NCI-H1092 treated with DMSO at 0.1 percent for 48 hours (cell line): ENCODE measurements at regions not wholly inside any gene's neighbourhood (a gene's known extent, or its start where the extent isn't known, plus 50 kb on each side); places are given as distances from the start of the nearest gene placed in this dataset.
"Not testable (repeated sequence)": the region's sequence is repeated elsewhere in the genome, so short reads cannot be mapped to it uniquely, and the experiment has no call there.

ENCODE experiments used
- DNase-seq: peaks from one replicate; lab custom pipeline; 2025; lab: John Stamatoyannopoulos, UW

DNA sequence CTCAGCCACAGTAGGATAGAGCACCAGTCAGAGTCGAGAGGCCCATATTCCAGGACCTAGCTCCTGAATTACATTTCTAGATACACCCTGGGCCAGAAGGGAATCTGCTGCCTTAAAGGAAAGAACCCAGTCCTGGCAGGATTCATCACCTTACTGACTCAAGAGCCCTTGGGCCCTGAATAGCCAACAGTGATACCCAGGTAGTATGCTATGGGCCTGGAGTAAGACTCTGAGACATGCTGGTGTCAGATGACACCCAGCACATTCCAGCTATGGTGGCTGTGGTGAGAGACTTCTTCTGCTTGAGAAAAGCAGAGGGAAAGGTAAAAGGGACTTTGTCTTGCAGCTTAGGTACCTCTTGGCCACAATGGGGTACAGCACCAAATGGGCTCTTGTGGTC lies 192.5 kb downstream of the MSX2 start:
- not testable (repeated sequence) for DNase-seq

DNA sequence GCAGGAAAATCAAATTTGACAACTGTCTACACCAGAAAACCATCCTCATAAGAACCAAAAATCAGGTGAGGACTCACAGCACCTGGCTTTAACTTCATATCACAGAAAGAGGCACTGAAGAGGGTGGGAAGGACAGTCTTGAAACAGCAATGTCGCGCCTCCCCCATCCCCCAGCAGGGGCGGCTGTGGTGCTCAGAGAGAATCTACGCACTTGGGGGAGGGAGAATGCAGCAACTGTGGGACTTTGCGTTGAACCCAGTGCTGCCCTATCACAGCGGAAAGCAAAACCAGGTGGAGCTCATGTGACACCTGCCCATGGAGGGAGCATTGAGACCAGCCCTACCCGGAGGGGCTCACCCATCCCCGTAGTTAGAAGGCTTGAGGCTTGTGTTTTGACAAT lies 191.8 kb downstream of the MSX2 start:
- DNase-seq = no peak

DNA sequence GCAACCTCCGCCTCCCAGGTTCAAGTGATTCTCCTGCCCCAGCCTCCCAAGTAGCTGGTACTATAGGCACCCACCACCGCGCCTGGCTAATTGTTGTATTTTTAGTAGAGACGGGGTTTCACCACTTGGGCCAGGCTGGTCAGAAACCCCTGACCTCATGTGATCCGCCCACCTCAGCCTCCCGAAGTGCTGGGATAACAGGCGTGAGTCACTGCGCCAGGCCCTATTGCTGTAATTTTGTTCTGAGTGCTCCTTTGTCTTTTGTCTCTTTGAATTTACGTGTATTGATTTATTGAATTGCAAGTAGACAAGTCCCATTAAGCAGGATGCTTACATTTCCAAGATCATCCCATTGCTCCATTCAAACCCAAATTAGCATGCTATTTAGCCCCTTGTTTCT lies 186.7 kb downstream of the MSX2 start:
- no peak for DNase-seq

DNA sequence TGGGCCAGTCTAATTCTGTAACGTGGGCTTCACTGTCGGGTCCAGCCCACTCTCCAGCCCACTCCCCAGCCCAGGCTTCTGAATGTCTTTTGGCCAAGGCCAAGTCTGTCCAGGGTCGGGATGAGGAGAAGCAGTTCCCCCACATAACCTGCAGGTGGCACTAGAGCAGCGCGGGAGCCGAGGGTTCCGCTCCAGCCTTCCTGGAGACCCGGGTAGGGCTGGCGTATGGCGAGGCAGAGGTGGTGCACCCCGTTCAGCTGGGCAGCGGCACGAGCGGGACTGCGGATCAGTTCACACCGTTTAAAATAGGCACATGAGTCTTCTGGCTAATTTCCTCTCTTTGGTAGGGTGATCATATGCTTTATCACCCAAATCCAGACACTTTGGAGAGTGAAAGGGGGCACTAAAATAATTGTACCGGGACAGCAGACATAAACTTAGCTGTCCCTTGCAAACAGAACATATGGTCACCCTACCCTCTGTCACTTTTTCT lies 185.9 kb downstream of the MSX2 start:
- DNase-seq = peak; percentile 19

DNA sequence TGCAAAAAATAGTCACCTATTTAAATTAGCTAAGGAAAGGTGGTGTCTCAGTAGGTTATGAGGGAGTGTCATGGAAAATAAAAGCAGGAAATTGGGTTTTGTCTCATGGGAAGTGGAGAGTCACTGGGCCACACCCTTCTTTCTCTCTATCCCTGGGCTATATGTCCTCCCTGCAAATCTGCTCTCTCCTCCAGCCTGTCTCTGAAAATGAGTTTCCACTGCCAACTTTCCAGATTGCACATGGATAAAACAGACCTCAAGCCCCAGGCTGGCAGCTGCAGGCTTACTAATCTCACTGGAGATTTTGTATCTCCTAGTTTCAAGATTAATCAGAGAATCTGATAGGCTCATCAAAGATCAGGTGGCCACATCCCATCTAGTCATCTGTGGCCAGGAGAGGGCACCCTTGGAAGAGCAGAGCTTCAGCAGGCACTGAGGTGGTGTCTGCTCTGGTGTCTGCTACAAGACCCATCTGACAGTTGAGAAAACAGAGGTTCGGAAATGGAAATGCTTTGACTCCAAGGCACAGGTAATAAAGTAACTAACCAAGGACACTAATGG lies 178.9 kb downstream of the MSX2 start:
- DNase-seq = no peak

DNA sequence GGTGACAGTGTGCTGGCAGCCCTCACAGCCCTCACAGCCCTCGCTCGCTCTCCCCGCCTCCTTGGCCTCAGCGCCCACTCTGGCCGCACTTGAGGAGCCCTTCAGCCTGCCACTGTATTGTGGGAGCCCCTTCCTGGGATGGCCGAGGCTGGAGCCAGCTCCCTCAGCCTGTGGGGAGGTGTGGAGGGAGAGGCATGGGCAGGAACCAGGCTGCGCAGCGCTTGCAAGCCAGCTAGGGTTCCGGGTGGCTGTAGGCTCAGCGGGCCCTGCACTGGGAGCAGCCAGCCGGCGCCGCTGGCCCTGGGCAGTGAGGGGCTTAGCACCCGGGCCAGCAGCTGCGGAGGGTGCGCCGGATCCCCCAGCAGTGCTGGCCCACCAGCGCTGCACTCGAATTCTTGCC lies 177.0 kb downstream of the MSX2 start:
- no peak for DNase-seq

DNA sequence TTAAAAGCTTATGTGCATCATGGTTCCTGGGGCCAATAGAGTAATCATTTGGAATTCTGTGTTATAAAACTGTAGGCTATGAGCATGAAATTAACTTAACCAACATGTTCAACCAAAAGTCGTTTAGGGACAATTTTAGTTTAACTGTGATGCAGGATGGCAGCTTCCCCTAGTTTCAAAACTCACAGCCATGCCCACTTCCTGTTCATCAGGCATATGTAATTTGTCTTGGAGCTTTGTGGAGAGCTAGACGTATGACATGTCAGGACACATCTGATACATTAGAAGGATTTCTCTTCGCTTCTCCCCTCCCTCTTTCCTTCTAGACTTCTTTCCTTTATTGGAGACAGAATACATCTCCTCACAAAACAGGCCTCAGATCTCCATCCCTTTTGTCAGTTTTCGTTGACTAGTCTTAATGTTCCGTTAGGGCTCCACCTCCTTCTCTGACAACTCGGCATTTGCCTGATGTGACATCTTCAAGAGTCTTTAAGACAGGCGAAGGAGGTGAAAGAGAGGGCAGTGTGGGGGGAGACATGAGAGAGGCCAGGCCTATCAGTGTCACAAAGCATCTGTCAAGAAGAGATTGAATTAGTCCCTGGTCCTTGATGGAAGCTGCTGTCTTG lies 176.0 kb downstream of the MSX2 start:
- DNase-seq = no peak

DNA sequence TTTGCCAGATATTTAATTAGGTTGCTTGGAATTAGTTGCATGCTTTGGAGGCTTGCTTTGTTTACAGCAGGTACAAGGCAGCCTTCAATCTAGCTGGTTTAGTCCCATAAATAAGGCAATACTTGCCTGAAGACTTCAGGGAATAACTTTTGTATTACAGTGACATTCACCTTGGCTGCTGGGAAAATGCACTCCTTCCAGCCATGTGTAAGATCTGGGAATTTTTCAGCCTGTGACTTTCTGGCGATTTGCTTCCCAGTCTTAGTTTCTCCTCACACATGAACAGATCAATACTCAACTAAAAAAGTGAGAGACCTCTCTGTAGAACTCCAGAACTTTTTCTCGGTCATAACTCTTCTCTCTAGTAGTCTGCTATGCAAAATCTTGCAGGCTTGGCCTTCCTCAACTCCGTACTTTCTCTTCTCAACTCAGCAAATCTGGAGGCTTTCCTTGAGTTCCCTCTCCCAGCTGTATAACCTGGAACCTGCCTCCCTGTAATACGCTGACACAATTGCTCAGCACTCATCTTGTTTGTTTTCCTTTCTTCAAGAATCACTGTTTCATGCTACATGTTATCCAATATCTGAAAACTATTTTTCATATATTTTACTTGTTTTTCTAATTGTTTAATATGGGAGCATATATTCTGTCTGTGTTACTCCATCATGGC lies 173.0 kb downstream of the MSX2 start:
- no peak for DNase-seq

DNA sequence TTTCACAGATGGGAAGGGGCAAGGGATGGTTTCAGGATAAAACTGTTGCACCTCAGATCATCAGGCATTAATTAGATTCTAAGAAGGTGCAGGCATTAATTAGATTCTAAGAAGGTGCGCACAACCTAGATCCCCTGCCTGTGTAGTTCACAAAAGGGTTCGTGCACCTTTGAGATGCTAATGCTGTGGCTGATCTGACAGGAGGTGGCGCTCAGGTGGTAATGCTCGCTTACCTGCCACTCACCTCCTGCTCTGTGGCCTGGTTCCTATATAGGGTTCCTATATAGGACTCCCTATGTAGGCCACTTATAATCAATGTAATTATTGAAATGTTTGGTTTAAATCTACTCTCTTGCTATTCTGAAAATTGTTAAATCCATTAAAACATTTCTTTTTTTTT lies 171.0 kb downstream of the MSX2 start:
- no peak for DNase-seq

DNA sequence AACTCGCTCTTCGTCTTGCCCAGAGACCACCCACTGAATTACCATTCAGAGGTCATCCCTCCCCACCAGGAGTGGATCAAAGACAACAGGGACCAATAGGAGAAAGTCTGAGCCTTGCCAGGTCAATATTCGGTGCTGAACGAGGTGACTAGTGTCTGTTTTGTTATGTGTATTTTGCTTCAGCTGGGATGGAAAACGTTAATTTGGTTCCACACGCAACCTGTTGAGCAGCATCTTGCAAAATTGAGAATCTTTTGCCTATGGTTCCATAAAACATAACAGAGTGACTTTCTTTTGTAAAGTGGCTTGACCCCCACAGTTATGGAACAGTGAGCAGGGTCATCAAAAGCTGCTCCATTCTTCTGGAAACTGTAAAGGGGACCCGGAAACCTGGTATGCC lies 168.4 kb downstream of the MSX2 start:
- DNase-seq = no peak

DNA sequence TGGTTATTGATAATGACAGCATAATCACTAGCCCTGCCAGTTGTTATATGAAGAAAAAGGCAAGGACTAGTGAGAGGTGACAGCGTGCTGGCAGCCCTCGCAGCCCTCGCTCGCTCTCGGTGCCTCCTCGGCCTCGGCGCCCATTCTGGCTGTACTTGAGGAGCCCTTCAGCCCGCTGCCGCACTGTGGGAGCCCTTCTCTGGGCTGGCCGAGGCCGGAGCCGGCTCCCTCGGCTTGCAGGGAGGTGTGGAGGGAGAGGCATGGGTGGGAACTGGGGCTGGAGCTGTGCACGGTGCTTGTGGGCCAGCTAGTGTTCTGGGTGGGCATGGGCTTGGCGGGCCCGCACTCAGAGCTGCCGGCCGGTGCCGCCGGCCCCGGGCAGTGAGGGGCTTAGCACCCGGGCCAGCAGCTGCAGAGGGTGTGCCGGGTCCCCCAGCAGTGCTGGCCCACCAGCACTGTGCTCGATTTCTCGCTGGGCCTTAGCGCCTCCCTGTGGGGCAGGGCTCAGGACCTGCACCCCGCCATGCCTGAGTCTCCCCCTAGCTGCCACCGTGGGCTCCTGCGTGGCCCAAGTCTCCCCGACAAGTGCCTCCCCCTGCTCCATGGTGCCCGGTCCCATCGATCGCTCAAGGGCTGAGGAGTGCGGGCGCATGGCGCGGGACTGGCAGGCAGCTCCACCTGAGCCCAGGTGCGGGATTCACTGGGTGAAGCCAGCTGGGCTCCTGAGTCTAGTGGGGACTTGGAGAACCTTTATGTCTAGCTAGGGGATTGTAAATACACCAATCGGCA lies 156.2 kb downstream of the MSX2 start:
- not testable (repeated sequence) for DNase-seq

DNA sequence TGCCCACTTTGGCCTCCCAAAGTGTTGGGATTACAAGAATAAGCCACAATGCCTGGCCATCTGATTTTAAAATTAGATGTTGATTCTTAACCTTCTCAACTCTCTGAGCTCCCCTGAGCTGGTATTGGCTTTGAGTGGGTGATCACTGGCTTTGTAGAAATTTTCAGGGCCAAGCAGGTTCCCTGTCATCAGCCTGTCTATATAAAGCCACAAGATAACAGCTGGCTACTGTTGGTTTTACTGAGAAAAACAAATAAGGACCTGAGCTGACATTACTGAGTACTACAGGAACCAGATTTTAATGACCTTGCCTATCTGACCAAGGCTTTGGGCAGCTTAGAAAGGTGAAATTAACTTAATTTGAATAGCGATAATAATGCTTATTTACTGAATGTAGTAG lies 153.6 kb downstream of the MSX2 start:
- no peak for DNase-seq

DNA sequence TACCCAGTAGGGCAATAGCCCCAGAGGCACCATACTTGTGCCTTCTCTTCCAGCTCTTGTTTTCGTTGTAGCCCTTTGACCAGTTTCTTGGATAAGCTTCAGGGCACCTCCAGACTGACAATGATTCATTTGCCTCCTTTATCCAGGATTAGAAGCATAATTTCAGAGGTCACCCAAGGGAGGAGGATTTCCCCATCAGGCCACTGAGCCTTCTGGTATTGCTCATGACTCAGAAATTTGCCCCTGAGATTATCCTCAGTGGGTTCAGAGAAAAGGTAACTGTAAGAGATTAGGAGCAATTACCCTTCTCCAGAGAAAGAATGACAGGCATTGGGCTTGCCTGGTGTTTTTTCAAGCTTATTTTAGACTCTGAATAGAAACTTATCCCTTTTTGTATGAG lies 147.9 kb downstream of the MSX2 start:
- DNase-seq = no peak

DNA sequence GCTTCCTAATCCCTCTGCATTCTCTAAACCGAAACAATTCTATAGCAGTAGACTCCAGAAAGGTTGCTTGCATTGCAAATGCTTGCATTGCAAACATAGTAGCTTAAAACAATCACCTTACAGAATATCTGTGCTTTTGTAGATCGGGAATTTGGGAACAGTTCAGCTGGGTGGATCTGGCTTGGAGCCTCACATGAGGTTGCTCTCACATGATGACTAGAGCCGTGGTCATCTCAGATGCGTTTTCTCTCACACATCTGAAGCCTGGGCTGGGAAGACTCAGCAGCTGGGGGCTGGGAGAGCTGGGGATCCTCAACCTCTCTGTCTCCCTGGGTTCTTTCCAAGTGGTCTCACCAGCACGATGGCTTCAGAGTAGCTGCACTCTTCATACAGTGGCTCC lies 127.8 kb downstream of the MSX2 start:
- no peak for DNase-seq

DNA sequence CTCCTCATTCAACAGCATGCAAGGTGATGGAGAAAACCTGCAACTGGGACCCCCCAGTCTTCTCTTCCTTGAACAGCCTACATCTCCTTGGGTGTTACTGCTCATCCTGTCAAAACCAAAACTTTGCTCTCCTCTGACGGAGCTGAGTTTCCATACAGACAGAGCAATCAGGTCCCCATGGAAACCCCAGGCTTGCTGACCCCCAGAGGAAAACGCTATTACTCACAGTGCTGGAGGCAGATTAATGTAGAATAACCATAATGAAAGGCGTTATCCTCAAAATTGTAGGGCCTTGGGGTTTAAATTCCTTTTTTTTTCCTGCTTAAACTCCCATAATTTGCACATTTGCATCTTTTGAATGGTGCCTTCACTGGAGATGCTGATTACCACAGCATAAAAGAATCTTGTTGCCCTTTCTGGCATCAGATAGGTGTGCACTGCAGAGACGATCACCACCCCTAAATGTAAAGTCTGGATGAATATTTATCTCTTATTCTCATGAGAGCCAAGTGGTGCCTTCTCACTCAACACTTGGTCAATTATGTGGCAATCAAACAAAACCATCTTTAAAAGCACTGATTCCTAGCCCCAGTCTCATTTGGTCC lies 126.3 kb downstream of the MSX2 start:
- no peak for DNase-seq

DNA sequence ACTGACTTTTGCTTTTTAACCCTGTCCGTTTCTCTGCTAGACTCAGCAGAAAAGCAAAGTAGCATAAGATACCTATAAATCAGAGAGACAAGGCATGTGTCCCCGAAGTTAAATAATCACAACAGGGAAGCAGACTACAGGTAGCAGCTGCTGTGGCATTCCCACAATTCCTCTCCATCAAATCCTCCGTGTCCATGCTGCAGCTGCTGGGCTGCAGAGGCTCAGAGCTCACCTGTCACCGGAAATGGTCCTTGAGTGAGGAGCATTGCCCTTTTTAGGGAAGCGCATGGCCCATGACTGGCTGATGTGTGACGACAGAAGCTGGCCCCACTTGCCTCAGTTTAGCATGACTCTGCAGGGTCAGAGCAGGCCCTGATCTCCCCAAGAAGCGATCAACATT lies 125.0 kb downstream of the MSX2 start:
- DNase-seq = no peak

DNA sequence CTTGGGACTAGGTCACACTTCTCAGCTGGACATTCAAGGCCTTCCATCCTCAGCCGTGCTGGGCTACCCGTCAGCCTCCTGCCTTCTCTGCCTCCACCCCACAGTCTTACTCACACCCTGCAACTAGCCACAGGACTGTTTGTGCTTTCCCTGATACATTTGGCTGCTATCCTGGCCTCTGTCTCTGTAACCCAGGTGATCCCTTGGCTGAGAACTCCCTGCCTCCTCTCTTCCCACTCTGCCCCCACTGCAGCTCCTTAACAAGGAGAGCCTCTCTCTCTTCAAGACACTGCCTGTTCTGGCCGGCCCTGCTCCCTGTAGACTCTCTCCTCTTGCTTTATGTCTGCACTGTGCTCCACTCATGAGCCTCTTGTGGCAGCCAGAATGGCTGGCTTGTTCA lies 120.6 kb downstream of the MSX2 start:
- DNase-seq = no peak

DNA sequence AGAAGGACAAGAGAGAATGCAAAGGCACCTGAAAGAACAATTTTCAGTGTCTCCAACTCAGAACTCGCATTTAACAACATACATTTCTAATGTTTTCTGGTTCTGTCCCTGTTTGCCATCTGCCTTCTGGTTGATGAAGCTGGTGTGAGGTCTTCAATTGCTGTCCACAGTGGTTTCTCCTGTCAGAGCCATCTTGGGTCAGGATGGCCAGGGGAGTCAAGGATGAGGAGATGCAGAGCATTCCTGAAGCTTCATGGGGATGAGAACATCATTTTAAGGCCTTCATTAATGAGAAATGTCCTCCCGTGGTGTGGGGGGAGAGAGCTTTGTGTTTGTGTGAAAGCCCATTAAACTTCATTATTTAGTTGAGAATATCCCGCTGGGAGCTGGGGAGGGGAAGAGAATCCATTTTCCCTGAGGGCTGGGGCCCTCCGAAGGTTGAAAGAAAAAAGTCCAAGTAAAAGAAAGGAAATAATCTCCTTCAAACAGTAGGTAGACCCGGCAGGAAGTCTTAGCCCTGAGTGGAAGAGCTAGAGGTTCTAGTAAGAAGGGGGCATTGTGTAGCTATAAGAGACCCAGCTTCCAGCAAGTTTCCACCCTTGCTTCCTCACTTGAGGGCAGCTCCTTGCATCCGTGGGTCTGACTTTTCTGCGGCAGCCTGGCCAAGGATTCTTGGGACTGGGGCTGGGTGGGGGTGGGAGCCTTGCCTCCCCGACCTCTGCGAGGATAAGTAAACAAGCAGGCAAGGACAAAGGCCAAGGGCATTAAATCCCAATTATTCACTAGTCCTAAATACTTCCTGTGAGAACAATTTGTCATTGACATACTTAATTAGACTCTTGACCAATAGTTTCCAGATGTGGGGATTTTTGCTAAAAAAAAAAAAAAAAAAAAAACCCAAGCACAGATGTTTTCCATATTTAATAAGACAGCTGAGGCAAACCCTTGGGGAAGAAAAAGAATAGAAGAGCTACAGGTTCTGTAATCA lies 119.2 kb downstream of the MSX2 start:
- DNase-seq = no peak

DNA sequence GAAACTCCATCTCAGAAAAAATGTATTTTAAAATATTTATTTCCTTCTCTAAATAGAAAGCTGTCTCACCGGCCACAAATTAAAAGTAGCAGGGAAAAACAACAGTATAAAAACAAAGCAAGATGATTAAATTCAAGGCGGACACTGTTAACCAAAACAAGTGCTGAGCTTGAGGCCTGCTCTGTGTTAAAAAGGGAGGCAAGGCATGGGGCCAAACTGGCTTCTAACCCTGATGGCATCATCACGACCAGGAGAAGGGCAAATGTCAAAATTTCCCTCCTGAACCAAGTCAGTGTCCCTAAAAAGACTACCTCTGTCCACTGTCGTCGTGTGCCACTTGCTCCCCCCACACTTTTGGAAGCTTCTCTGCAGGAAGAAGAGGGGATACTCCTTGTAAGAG lies 116.1 kb downstream of the MSX2 start:
- no peak for DNase-seq

DNA sequence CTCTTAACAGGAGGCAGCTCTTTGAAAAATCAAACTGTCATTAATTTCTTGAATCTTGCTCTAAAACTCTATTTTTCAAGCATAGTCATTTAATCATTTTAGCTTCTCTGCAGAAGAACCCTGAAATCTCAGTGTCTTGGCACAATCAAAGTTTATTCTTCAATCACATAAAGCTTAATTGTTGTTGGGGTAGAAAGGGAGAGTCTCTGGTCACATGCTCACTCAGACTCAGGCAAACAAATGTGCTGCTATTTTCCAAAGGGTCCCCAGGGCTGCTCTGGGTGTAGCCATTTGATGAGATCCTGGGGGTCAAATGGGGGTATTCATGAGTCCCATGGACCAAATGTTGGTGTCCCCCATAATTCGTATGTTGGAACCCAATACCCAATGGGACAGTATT lies 114.8 kb downstream of the MSX2 start:
- no peak for DNase-seq
